Astrocyte (in vitro differentiated cells and primary cell): ENCODE measurements at regions not wholly inside any gene's neighbourhood (a gene's known extent, or its start where the extent isn't known, plus 50 kb on each side); places are given as distances from the start of the nearest gene placed in this dataset.

ENCODE experiments used
- DNase-seq: peaks from one replicate; pipeline ENCODE4 v3.0.0-alpha.2; 2010; ENCODE audit warnings: low read depth
- FAIRE-seq: peaks from 2 replicates; lab custom pipeline; 2011; peaks lifted over from hg19 to GRCh38; lab: Jason Lieb, UNC
- H2AFZ ChIP-seq: 2 replicates; pipeline ENCODE4 v1.6.0; 2012; ENCODE audit warnings: low read depth, low read length, inconsistent platforms
- H3K27ac ChIP-seq: 2 replicates; pipeline ENCODE4 v1.5.1; 2011; ENCODE audit warnings: low read depth, low read length, inconsistent platforms
- H3K27me3 ChIP-seq: 2 replicates; pipeline ENCODE4 v1.6.0; 2011; ENCODE audit warnings: low read length, inconsistent platforms; ENCODE audit not compliant: insufficient read depth
- H3K36me3 ChIP-seq: 2 replicates; pipeline ENCODE4 v1.5.1; 2011; ENCODE audit warnings: low read length, inconsistent platforms; ENCODE audit not compliant: insufficient read depth
- H3K4me1 ChIP-seq: 2 replicates; pipeline ENCODE4 v1.5.1; 2011; ENCODE audit warnings: low read length, inconsistent platforms; ENCODE audit not compliant: insufficient read depth
- H3K4me2 ChIP-seq: 2 replicates; pipeline ENCODE4 v1.6.0; 2012; ENCODE audit warnings: low read length, inconsistent platforms
- H3K4me3 ChIP-seq: 2 replicates; pipeline ENCODE4 v1.5.1; 2011; ENCODE audit warnings: low read depth, mild to moderate bottlenecking, low read length, inconsistent platforms; ENCODE audit not compliant: insufficient read depth
- H3K79me2 ChIP-seq: 2 replicates; pipeline ENCODE4 v1.6.0; 2012; ENCODE audit warnings: mild to moderate bottlenecking, low read length, inconsistent platforms; ENCODE audit not compliant: insufficient read depth
- H3K9ac ChIP-seq: 2 replicates; pipeline ENCODE4 v1.6.0; 2012; ENCODE audit warnings: mild to moderate bottlenecking, low read length, inconsistent platforms
- H3K9me3 ChIP-seq: 2 replicates; pipeline ENCODE4 v1.5.1; 2012; ENCODE audit warnings: low read depth, mild to moderate bottlenecking, low read length, inconsistent platforms; ENCODE audit not compliant: insufficient read depth
- H4K20me1 ChIP-seq: 2 replicates; pipeline ENCODE4 v1.6.0; 2012; ENCODE audit warnings: low read length, inconsistent platforms; ENCODE audit not compliant: insufficient read depth
- H3K27ac Mint-ChIP-seq: one replicate; pipeline ENCODE4 v1.8.0; 2021; ENCODE audit warnings: mild to moderate bottlenecking, mixed read lengths; ENCODE audit not compliant: unreplicated experiment
- H3K27me3 Mint-ChIP-seq: one replicate; pipeline ENCODE4 v1.8.0; 2021; ENCODE audit warnings: low read depth, mixed read lengths; ENCODE audit not compliant: unreplicated experiment
- H3K36me3 Mint-ChIP-seq: one replicate; pipeline ENCODE4 v1.8.0; 2021; ENCODE audit warnings: low read depth, mixed read lengths; ENCODE audit not compliant: unreplicated experiment
- H3K4me1 Mint-ChIP-seq: one replicate; pipeline ENCODE4 v1.8.0; 2021; ENCODE audit warnings: low read depth, mixed read lengths; ENCODE audit not compliant: unreplicated experiment
- H3K4me3 Mint-ChIP-seq: one replicate; pipeline ENCODE4 v1.8.0; 2021; ENCODE audit warnings: mild to moderate bottlenecking, moderate library complexity, mixed read lengths; ENCODE audit not compliant: unreplicated experiment
- H3K9me3 Mint-ChIP-seq: one replicate; pipeline ENCODE4 v1.8.0; 2021; ENCODE audit warnings: mild to moderate bottlenecking, mixed read lengths; ENCODE audit not compliant: unreplicated experiment
- CTCF ChIP-seq: IDR thresholded peaks from 2 replicates; pipeline ENCODE4 v1.5.1; 2011; ENCODE audit warnings: low read depth, mild to moderate bottlenecking, inconsistent platforms, low read length, moderate library complexity; ENCODE audit not compliant: insufficient read depth
- EZH2 ChIP-seq: IDR thresholded peaks from 2 replicates; pipeline ENCODE4 v1.6.1; 2012; ENCODE audit warnings: mild to moderate bottlenecking, low read length, inconsistent platforms; ENCODE audit not compliant: insufficient read depth

- no peaks in the 10 kb centered on the region for H3K36me3 Mint-ChIP-seq
- Histone ChIP-seq H3K27ac (no peak overlapping the region), H3K4me2 (no peak overlapping the region), H3K79me2 (no peaks in the 10 kb centered on the region), H2AFZ (no peak overlapping the region), H4K20me1 (no peaks in the 10 kb centered on the region), H3K36me3 (no peaks in the 10 kb centered on the region), H3K4me3 (no peak overlapping the region), H3K9me3 (no peaks in the 10 kb centered on the region), H3K4me1 (no peaks in the 10 kb centered on the region), H3K9ac (no peak overlapping the region), H3K27me3 (no peaks in the 10 kb centered on the region)
- H3K9me3 Mint-ChIP-seq = no peaks in the 10 kb centered on the region
- FAIRE-seq (no peak), DNase-seq (no peak)
- H3K27ac Mint-ChIP-seq = no peak overlapping the region
- H3K27me3 Mint-ChIP-seq = no peaks in the 10 kb centered on the region
- H3K4me1 Mint-ChIP-seq = no peaks in the 10 kb centered on the region
- no peak overlapping the region for H3K4me3 Mint-ChIP-seq
- no peak for TF ChIP-seq EZH2
- peak; percentile 5 for TF ChIP-seq CTCF
Measured at GRCh38 chr2:67210430-67210829, 186.7 kb upstream of the ETAA1 start.

GRCh38 chr2:67212203-67212602 lies 184.9 kb upstream of the ETAA1 start:
- Histone ChIP-seq H3K4me1 (no peaks in the 10 kb centered on the region), H3K36me3 (no peaks in the 10 kb centered on the region), H4K20me1 (no peaks in the 10 kb centered on the region), H2AFZ (no peak overlapping the region), H3K9me3 (no peaks in the 10 kb centered on the region), H3K27ac (no peak overlapping the region), H3K4me2 (no peak overlapping the region), H3K79me2 (no peaks in the 10 kb centered on the region), H3K9ac (no peak overlapping the region), H3K4me3 (no peak overlapping the region), H3K27me3 (no peaks in the 10 kb centered on the region)
- Mint-ChIP-seq H3K4me3 (no peak overlapping the region), H3K9me3 (no peaks in the 10 kb centered on the region), H3K27me3 (no peaks in the 10 kb centered on the region), H3K27ac (no peak overlapping the region), H3K4me1 (no peaks in the 10 kb centered on the region), H3K36me3 (no peaks in the 10 kb centered on the region)
- DNase-seq = no peak
- no peak for FAIRE-seq
- TF ChIP-seq CTCF = no peak
- no peak for TF ChIP-seq EZH2

GRCh38 chr2:67213270-67213670 lies 183.9 kb upstream of the ETAA1 start:
- H4K20me1 ChIP-seq = no peaks in the 10 kb centered on the region
- H3K4me3 Mint-ChIP-seq = no peak overlapping the region
- DNase-seq (no peak), FAIRE-seq (no peak)
- H2AFZ ChIP-seq = no peak overlapping the region
- H3K27me3 ChIP-seq = no peaks in the 10 kb centered on the region
- H3K36me3 ChIP-seq = no peaks in the 10 kb centered on the region
- H3K9ac ChIP-seq = no peak overlapping the region
- H3K79me2 ChIP-seq = no peaks in the 10 kb centered on the region
- no peaks in the 10 kb centered on the region for H3K9me3 ChIP-seq
- no peaks in the 10 kb centered on the region for H3K27me3 Mint-ChIP-seq
- no peak overlapping the region for H3K4me2 ChIP-seq
- H3K27ac ChIP-seq = no peak overlapping the region
- H3K27ac Mint-ChIP-seq = no peak overlapping the region
- H3K4me1 Mint-ChIP-seq = no peaks in the 10 kb centered on the region
- no peaks in the 10 kb centered on the region for H3K4me1 ChIP-seq
- H3K9me3 Mint-ChIP-seq = no peaks in the 10 kb centered on the region
- H3K4me3 ChIP-seq = no peak overlapping the region
- no peak for TF ChIP-seq EZH2
- TF ChIP-seq CTCF = no peak
- no peaks in the 10 kb centered on the region for H3K36me3 Mint-ChIP-seq
